ENCODE measurements at regions not wholly inside any gene's neighbourhood (a gene's known extent, or its start where the extent isn't known, plus 50 kb on each side); places are given as distances from the start of the nearest gene placed in this dataset.

DNA sequence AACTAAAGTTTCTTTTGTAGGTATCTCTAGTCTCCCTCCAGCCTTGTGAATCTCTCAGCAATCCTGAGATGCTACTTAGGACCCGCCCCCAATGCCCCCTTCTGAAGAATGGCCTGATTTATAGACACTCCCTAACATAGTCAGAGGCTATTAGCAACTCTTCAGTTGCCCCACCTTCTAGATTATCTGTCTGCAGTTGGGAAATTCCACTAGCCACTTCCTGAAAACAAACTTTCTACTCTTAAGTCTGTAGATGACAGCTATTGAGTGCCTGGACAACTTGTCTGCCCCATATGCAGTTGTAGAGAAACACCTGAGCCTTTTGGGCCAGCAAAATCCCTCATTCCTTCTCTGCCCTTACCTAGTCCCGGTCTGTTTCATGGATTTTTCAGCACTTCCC is 188.2 kb upstream of the PREP start:
- TF ChIP-seq ZNF274 (IDR thresholded peaks at IDR 0.05; ENCODE audit: low read length) (no peak), ZNF274 (tag by site-specific recombination; IDR thresholded peaks at IDR 0.05; ENCODE audit: borderline replicate concordance) (no peak), PRDM1 (tag by site-specific recombination; IDR thresholded peaks at IDR 0.05) (no peak)
